Small intestine (tissue), 7 donors: ENCODE measurements at regions not wholly inside any gene's neighbourhood (a gene's known extent, or its start where the extent isn't known, plus 50 kb on each side); places are given as distances from the start of the nearest gene placed in this dataset.

Experiments used
- DNase-seq, 2 donors: peaks; one replicate each; pipeline versions ENCODE4 v3.0.0 to v3.0.0-alpha.2; 2013
- FAIRE-seq: peaks from 2 replicates; lab custom pipeline; 2012; peaks lifted over from hg19 to GRCh38; lab: Jason Lieb, UNC
- H3K27ac ChIP-seq, 3 donors: one replicate each; pipeline ENCODE4 v1.5.1; 2013; ENCODE audit warnings: low read length in 2 of 3, mild to moderate bottlenecking in 2 of 3, control low read depth in 1 of 3, inconsistent platforms in 1 of 3, low read depth in 1 of 3, moderate library complexity in 1 of 3
- H3K27me3 ChIP-seq, 3 donors: one replicate each; pipeline ENCODE4 v1.6.1; 2013; ENCODE audit warnings: low read length in 3 of 3, inconsistent platforms in 1 of 3; ENCODE audit not compliant: control insufficient read depth in 3 of 3, insufficient read depth in 3 of 3
- H3K36me3 ChIP-seq, 3 donors: one replicate each; pipeline ENCODE4 v1.6.1; 2013; ENCODE audit warnings: low read length in 3 of 3, inconsistent platforms in 1 of 3, low read depth in 1 of 3, mild to moderate bottlenecking in 1 of 3, moderate library complexity in 1 of 3; ENCODE audit not compliant: control insufficient read depth in 3 of 3, insufficient read depth in 2 of 3
- H3K4me1 ChIP-seq, 3 donors: one replicate each; pipeline ENCODE4 v1.6.1; 2013; ENCODE audit warnings: low read length in 2 of 3, inconsistent platforms in 1 of 3, low read depth in 1 of 3, mild to moderate bottlenecking in 1 of 3, moderate library complexity in 1 of 3; ENCODE audit not compliant: control insufficient read depth in 3 of 3, insufficient read depth in 2 of 3
- H3K4me3 ChIP-seq, 3 donors: one replicate each; pipeline ENCODE4 v1.5.1; 2013; ENCODE audit warnings: low read length in 3 of 3, control low read depth in 1 of 3, inconsistent platforms in 1 of 3, low read depth in 1 of 3, mild to moderate bottlenecking in 1 of 3, moderate library complexity in 1 of 3
- H3K9me3 ChIP-seq, 2 donors: one replicate each; pipeline ENCODE4 v1.6.1; 2013; ENCODE audit warnings: low read depth in 1 of 2, low read length in 1 of 2; ENCODE audit not compliant: control insufficient read depth in 2 of 2, insufficient read depth in 1 of 2
- WGBS, 3 donors: extraction: QIAGEN DNeasy Blood & Tissue Kit; methylation state at CpG; one replicate each; pipeline ENCODE4 v1.1.7; 2013; 5-methylcytosine and 5-hydroxymethylcytosine counted together
- donor health status: healthy with polysubstance abuse.
- donor health status: control.
- donor health status: control.
- donor health status: Bipolar disorder and iron deficiency.
- donor health status: healthy.

DNA sequence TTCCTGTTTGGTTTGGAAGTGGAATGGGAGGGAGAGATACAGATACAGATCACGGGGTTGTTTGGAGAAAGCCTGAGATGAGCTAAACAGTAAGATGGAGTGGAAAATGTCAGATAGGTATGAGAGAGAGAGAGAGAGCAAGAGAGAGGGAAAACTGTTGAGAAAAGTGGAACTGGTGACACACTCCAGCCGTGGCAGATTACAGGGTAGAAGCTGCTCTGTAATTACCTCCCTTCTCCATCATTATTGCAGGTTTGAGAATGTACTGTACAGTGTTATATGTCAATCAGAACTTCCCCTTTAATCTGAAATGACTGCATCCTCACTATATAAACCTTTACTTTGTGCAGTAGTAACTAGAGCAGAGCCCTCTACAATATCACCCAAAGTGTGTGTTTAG, 74.5 kb upstream of the WWC1 start:
- no peak overlapping the region for H3K27ac ChIP-seq
- no peaks in the 10 kb centered on the region for H3K9me3 ChIP-seq
- H3K27me3 ChIP-seq = peaks cover 0 to 4% (median 0%) of the 10 kb centered on the region in 3 donors
- H3K4me3 ChIP-seq = no peak overlapping the region
- H3K36me3 ChIP-seq = no peaks in the 10 kb centered on the region
- no peak for DNase-seq
- WGBS, 3 donors = 19 to 29% (median 23%) methylated on average over 2 of the region's 2 CpGs
- no peaks in the 10 kb centered on the region for H3K4me1 ChIP-seq
- no peak for FAIRE-seq

DNA sequence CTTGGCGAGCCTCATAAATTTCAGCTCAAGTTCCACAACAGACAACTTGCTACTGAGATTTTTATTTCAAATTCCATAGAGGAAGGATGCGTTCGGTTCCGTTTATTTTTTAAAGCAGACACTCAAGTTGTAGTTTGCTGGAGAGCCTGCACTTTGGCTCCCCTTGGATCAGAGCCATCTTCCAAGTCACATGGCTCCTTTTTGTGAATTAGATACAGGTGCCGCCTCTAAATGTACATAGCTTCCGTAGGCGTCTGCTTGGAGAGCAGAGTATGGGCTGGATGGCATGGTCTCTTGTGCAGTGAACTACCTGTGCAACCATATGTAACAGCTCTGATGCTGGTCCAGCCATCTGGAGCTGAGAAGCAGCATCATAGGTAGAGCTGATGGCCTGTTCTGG, 73.9 kb upstream of the WWC1 start:
- Histone ChIP-seq H3K27ac (no peak overlapping the region), H3K4me1 (no peaks in the 10 kb centered on the region), H3K9me3 (no peaks in the 10 kb centered on the region), H3K4me3 (no peak overlapping the region), H3K27me3 (peaks cover 0 to 4% (median 0%) of the 10 kb centered on the region in 3 donors), H3K36me3 (no peaks in the 10 kb centered on the region)
- DNase-seq (peak in 1 of 2 donors; percentile 56), FAIRE-seq (no peak)
- WGBS, 3 donors = 8 to 38% (median 33%) methylated on average over 7 of the region's 7 CpGs

DNA sequence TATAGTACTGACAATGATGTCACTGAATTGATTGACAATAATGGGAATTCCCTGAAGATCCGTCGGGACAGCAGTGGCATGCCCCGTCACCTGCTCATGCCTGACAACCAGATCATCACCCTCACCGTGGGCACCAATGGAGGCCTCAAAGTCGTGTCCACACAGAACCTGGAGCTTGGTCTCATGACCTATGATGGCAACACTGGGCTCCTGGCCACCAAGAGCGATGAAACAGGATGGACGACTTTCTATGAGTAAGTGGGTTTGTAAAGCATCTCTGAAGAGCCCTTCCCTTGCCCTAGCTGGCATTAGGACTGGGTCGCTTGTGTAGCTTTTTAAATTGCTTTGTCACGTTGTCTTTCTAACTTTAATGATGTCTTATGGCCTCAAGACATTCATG, 72.7 kb upstream of the WWC1 start:
- H3K36me3 ChIP-seq = no peaks in the 10 kb centered on the region
- no peaks in the 10 kb centered on the region for H3K9me3 ChIP-seq
- WGBS, 3 donors = 83 to 89% (median 84%) methylated on average over 9 of the region's 9 CpGs
- no peak for DNase-seq
- FAIRE-seq = no peak
- no peak overlapping the region for H3K4me3 ChIP-seq
- H3K27me3 ChIP-seq = peaks cover 0 to 4% (median 0%) of the 10 kb centered on the region in 3 donors
- no peak overlapping the region for H3K27ac ChIP-seq
- no peaks in the 10 kb centered on the region for H3K4me1 ChIP-seq

DNA sequence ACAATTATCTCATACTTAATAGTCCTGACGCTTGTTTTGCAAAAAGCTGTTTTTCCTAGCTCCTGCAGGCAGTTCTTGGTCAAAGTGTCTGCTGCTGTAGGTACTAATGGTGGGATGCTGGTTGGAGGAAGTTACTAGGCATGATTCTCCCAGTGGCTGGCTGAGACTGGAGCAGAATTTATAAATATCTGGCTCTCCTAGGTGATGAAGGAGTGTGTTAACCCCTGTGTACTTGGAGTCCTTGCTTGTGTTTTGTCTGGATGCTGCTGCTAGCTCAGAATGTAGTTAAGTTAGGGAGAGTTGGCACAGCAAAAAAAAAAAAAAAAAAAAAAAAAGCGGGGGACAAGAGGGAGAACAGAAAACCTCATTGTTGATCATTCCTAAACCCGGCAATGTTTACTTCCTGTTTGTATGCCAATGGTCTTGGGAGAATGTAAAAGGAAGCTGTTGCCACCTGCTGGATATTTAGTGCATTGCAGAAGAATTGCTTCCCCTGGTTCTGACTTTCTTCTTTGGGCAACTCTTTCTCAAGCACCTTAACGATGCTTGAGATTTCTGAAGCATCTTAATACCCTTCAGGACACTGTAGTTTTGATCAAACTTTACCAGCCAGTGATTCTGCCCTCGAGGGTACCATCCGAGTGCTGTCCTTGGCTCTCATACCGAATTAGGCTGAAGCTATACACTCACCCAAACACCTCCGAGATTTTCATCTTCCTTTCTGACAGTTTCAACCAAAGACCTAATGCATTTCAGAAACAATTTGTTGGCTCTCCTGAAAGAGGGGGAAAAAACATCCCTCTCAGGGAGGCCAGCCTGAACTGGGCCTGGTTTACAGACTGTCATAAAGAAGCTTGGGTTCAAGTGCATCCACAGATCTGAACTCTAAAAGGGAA, 71.7 kb upstream of the WWC1 start:
- no peaks in the 10 kb centered on the region for H3K4me1 ChIP-seq
- H3K27me3 ChIP-seq = no peaks in the 10 kb centered on the region
- WGBS, 3 donors = 30 to 41% (median 36%) methylated on average over 7 to 8 of the region's 8 CpGs
- no peaks in the 10 kb centered on the region for H3K9me3 ChIP-seq
- DNase-seq = peak; percentile 79 to 85
- peak overlapping the region in 2 of 3 donors; percentile 10 to 36 for H3K4me3 ChIP-seq
- no peaks in the 10 kb centered on the region for H3K36me3 ChIP-seq
- FAIRE-seq = no peak
- H3K27ac ChIP-seq = no peak overlapping the region

DNA sequence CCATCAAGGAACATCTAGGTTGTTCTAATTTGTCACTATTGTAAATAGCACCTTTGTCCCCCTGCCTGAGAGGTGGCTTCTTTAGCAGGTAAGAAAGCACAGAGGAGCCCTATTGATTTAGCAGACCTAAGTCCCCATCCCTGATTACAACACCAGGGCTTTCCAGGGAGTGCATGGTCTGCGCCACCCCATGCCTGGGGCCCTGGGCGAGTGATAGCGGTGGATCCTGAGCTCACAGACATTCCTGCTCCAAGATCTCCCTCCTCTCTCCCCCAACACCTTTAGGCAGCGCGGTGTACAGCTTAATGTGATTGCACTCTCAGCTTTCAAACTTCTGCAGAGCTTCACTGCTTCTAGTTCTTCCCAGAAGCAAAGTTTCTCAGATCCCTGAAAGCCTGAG, 67.4 kb upstream of the WWC1 start:
- H3K4me3 ChIP-seq = no peak overlapping the region
- FAIRE-seq = no peak
- DNase-seq = peak in 1 of 2 donors; percentile 12
- no peak overlapping the region for H3K27ac ChIP-seq
- H3K27me3 ChIP-seq = no peaks in the 10 kb centered on the region
- no peaks in the 10 kb centered on the region for H3K36me3 ChIP-seq
- 80 to 89% (median 86%) methylated on average over 5 of the region's 5 CpGs for WGBS, 3 donors
- H3K9me3 ChIP-seq = no peaks in the 10 kb centered on the region
- H3K4me1 ChIP-seq = peaks cover 0 to 2% (median 0%) of the 10 kb centered on the region in 3 donors

DNA sequence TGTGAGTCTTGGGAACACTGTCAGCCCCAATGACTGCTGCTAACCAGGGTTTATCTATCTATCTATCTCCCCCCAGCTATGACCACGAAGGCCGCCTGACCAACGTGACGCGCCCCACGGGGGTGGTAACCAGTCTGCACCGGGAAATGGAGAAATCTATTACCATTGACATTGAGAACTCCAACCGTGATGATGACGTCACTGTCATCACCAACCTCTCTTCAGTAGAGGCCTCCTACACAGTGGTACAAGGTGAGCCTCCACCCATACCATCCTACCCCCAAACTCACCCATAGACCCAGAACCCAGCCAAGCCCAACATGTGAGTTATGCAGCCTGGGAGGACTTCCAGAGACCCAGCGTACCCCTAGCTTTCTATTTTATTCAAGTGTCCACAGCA, 65.4 kb upstream of the WWC1 start:
- H3K4me1 ChIP-seq = peaks cover 0 to 2% (median 0%) of the 10 kb centered on the region in 3 donors
- H3K4me3 ChIP-seq = no peak overlapping the region
- DNase-seq = no peak
- no peaks in the 10 kb centered on the region for H3K36me3 ChIP-seq
- FAIRE-seq = no peak
- WGBS, 3 donors = 89 to 97% (median 89%) methylated on average over 10 of the region's 10 CpGs
- no peaks in the 10 kb centered on the region for H3K9me3 ChIP-seq
- H3K27me3 ChIP-seq = no peaks in the 10 kb centered on the region
- H3K27ac ChIP-seq = no peak overlapping the region

DNA sequence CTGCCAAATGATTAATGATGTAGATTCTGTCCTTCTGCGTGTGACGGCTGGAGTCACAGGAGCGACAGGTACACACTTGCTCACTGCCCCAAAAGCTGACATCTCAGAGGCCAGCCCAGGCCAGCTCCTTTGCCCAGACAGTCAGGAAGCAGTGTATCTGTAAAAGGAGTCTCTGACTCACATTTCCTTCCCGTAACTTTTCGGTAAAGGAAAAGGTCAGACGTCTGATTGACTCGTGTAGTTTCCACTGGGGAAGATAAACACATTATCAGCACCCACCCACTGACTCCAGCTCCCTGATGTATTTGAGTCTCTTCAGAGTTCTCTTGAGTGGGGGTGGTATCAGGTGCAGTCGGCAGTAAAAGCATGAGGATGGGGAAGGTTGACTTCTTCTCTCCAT, 64.4 kb upstream of the WWC1 start:
- 66 to 79% (median 69%) methylated on average over 8 of the region's 8 CpGs for WGBS, 3 donors
- FAIRE-seq (no peak), DNase-seq (no peak)
- no peak overlapping the region for H3K27ac ChIP-seq
- no peak overlapping the region for H3K4me3 ChIP-seq
- H3K27me3 ChIP-seq = peaks cover 0 to 2% (median 0%) of the 10 kb centered on the region in 3 donors
- peaks cover 0 to 2% (median 0%) of the 10 kb centered on the region in 3 donors for H3K4me1 ChIP-seq
- no peaks in the 10 kb centered on the region for H3K36me3 ChIP-seq
- no peaks in the 10 kb centered on the region for H3K9me3 ChIP-seq

DNA sequence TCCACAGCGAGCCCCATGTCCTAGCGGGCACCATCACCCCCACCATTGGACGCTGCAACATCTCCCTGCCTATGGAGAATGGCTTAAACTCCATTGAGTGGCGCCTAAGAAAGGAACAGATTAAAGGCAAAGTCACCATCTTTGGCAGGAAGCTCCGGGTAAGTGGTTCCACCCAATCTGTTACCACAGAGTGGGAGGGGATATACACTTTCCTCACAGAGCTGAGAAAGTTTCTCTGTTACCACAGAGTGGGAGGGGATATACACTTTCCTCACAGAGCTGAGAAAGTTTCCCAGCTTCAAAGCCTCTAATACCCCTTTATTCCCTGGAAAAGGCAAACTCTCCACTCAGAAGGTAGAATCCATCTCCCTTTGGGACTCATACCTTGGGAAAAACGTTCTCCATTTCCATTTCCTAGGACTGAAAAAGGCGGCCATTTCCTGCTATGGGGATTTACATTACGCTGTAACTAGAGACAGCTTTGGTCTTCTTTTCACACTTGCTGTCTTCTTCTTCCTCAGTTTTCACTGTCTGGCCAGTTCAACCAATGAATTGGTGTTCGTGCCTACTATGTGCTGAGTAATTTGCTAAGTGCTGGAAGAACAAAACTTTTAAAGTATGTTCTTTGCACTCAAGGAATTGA, 63.4 kb upstream of the WWC1 start:
- WGBS, 3 donors = 73 to 88% (median 80%) methylated on average over 9 of the region's 9 CpGs
- Histone ChIP-seq H3K27me3 (peaks cover 0 to 2% (median 0%) of the 10 kb centered on the region in 3 donors), H3K27ac (no peak overlapping the region), H3K36me3 (no peaks in the 10 kb centered on the region), H3K9me3 (no peaks in the 10 kb centered on the region), H3K4me3 (no peak overlapping the region), H3K4me1 (peaks cover 0 to 2% (median 0%) of the 10 kb centered on the region in 3 donors)
- DNase-seq (no peak), FAIRE-seq (no peak)
